IPS DF 6.9 (cell line): ENCODE measurements at regions not wholly inside any gene's neighbourhood (a gene's known extent, or its start where the extent isn't known, plus 50 kb on each side); places are given as distances from the start of the nearest gene placed in this dataset.

Experiments used
- DNase-seq: peaks from one replicate; pipeline ENCODE4 v3.0.0-alpha.2; 2013; ENCODE audit warnings: low read depth, low spot score
- H3K27ac ChIP-seq: one replicate; pipeline ENCODE4 v1.5.1; 2013; ENCODE audit warnings: low read length, control low read depth
- H3K27me3 ChIP-seq: 2 replicates; pipeline ENCODE4 v1.6.1; 2013; ENCODE audit warnings: mild to moderate bottlenecking, low read length; ENCODE audit not compliant: control insufficient read depth, insufficient read depth
- H3K36me3 ChIP-seq: 2 replicates; pipeline ENCODE4 v1.6.1; 2013; ENCODE audit warnings: low read length; ENCODE audit not compliant: control insufficient read depth, insufficient read depth
- H3K4me1 ChIP-seq: 2 replicates; pipeline ENCODE4 v1.6.1; 2013; ENCODE audit warnings: low read length; ENCODE audit not compliant: control insufficient read depth, insufficient read depth
- H3K4me3 ChIP-seq: 2 replicates; pipeline ENCODE4 v1.5.1; 2013; ENCODE audit warnings: mild to moderate bottlenecking, low read length
- H3K9me3 ChIP-seq: 2 replicates; pipeline ENCODE4 v1.6.1; 2013; ENCODE audit warnings: low read length, inconsistent platforms; ENCODE audit not compliant: control insufficient read depth, insufficient read depth
- WGBS: extraction: QIAGEN DNeasy Blood & Tissue Kit; methylation state at CpG from one replicate; pipeline ENCODE4 v1.1.7; 2013; ENCODE audit warnings: mixed read lengths, missing lambda C conversion rate; ENCODE audit not compliant: insufficient read length, insufficient coverage; 5-methylcytosine and 5-hydroxymethylcytosine counted together

GRCh38 chr3:110799271-110799670, 272.3 kb upstream of the NECTIN3 start:
- no peaks in the 10 kb centered on the region for H3K36me3 ChIP-seq
- DNase-seq = no peak

GRCh38 chr3:110804856-110805255, 266.8 kb upstream of the NECTIN3 start:
- WGBS = no CpG with 5 or more reads among the region's 2 CpGs
- Histone ChIP-seq H3K9me3 (no peaks in the 10 kb centered on the region), H3K36me3 (no peaks in the 10 kb centered on the region), H3K4me3 (no peak overlapping the region), H3K27me3 (no peaks in the 10 kb centered on the region), H3K4me1 (no peaks in the 10 kb centered on the region), H3K27ac (no peak overlapping the region)
- no peak for DNase-seq

More at GRCh38 chr3:110799271-110799670, 272.3 kb upstream of the NECTIN3 start:
- no CpG with 5 or more reads among the region's 2 CpGs for WGBS
- H3K27me3 ChIP-seq = no peaks in the 10 kb centered on the region
- no peaks in the 10 kb centered on the region for H3K9me3 ChIP-seq
- no peaks in the 10 kb centered on the region for H3K4me1 ChIP-seq
- H3K27ac ChIP-seq = no peak overlapping the region
- H3K4me3 ChIP-seq = no peak overlapping the region

GRCh38 chr3:110806924-110807323, 264.7 kb upstream of the NECTIN3 start:
- no peaks in the 10 kb centered on the region for H3K27me3 ChIP-seq
- no peaks in the 10 kb centered on the region for H3K4me1 ChIP-seq
- H3K4me3 ChIP-seq = no peak overlapping the region
- no peak for DNase-seq
- H3K36me3 ChIP-seq = no peaks in the 10 kb centered on the region
- no peak overlapping the region for H3K27ac ChIP-seq
- H3K9me3 ChIP-seq = no peaks in the 10 kb centered on the region

- Histone ChIP-seq H3K4me3 (no peak overlapping the region), H3K4me1 (no peaks in the 10 kb centered on the region), H3K27ac (no peak overlapping the region), H3K36me3 (no peaks in the 10 kb centered on the region), H3K9me3 (no peaks in the 10 kb centered on the region), H3K27me3 (no peaks in the 10 kb centered on the region)
- no peak for DNase-seq
- no CpG with 5 or more reads among the region's 2 CpGs for WGBS
These were observed 263.0 kb upstream of the NECTIN3 start for GRCh38 chr3:110808630-110809029.

GRCh38 chr3:110810356-110810755, 261.3 kb upstream of the NECTIN3 start:
- no peaks in the 10 kb centered on the region for H3K9me3 ChIP-seq
- no peaks in the 10 kb centered on the region for H3K4me1 ChIP-seq
- no peaks in the 10 kb centered on the region for H3K27me3 ChIP-seq
- no peak overlapping the region for H3K27ac ChIP-seq
- no peaks in the 10 kb centered on the region for H3K36me3 ChIP-seq
- no peak overlapping the region for H3K4me3 ChIP-seq
- no CpG with 5 or more reads among the region's 1 CpG for WGBS
- DNase-seq = no peak

GRCh38 chr3:110811050-110811449, 260.6 kb upstream of the NECTIN3 start:
- DNase-seq = no peak
- Histone ChIP-seq H3K36me3 (no peaks in the 10 kb centered on the region), H3K27me3 (no peaks in the 10 kb centered on the region), H3K4me3 (no peak overlapping the region), H3K9me3 (no peaks in the 10 kb centered on the region), H3K27ac (no peak overlapping the region), H3K4me1 (no peaks in the 10 kb centered on the region)

- H3K36me3 ChIP-seq = no peaks in the 10 kb centered on the region
- H3K27ac ChIP-seq = no peak overlapping the region
- WGBS = no CpG with 5 or more reads among the region's 2 CpGs
- no peak for DNase-seq
- H3K9me3 ChIP-seq = no peaks in the 10 kb centered on the region
- no peak overlapping the region for H3K4me3 ChIP-seq
- H3K4me1 ChIP-seq = no peaks in the 10 kb centered on the region
- no peaks in the 10 kb centered on the region for H3K27me3 ChIP-seq
These were observed 258.1 kb upstream of the NECTIN3 start for GRCh38 chr3:110813541-110813940.

- Histone ChIP-seq H3K4me3 (no peak overlapping the region), H3K4me1 (no peaks in the 10 kb centered on the region)
- no peak for DNase-seq
These were observed 257.2 kb upstream of the NECTIN3 start for GRCh38 chr3:110814170-110815007.

GRCh38 chr3:110815008-110815583, 256.5 kb upstream of the NECTIN3 start:
- H3K4me1 ChIP-seq = no peaks in the 10 kb centered on the region
- no peak overlapping the region for H3K4me3 ChIP-seq
- no peaks in the 10 kb centered on the region for H3K36me3 ChIP-seq
- no CpG with 5 or more reads among the region's 1 CpG for WGBS
- no peak overlapping the region for H3K27ac ChIP-seq
- no peak for DNase-seq
- no peaks in the 10 kb centered on the region for H3K27me3 ChIP-seq
- H3K9me3 ChIP-seq = no peaks in the 10 kb centered on the region

More at GRCh38 chr3:110814170-110815007, 257.2 kb upstream of the NECTIN3 start:
- no peak overlapping the region for H3K27ac ChIP-seq
- H3K36me3 ChIP-seq = no peaks in the 10 kb centered on the region
- H3K9me3 ChIP-seq = no peaks in the 10 kb centered on the region
- 100% methylated on average over 1 of the region's 5 CpGs for WGBS
- no peaks in the 10 kb centered on the region for H3K27me3 ChIP-seq

GRCh38 chr3:110816008-110816407, 255.6 kb upstream of the NECTIN3 start:
- no CpG with 5 or more reads among the region's 1 CpG for WGBS
- Histone ChIP-seq H3K4me1 (no peaks in the 10 kb centered on the region), H3K36me3 (no peaks in the 10 kb centered on the region)

GRCh38 chr3:110821586-110821985, 250.0 kb upstream of the NECTIN3 start:
- WGBS = no CpG with 5 or more reads among the region's 1 CpG

More at GRCh38 chr3:110816008-110816407, 255.6 kb upstream of the NECTIN3 start:
- Histone ChIP-seq H3K9me3 (no peaks in the 10 kb centered on the region), H3K27ac (no peak overlapping the region), H3K4me3 (no peak overlapping the region), H3K27me3 (no peaks in the 10 kb centered on the region)
- no peak for DNase-seq

More at GRCh38 chr3:110821586-110821985, 250.0 kb upstream of the NECTIN3 start:
- Histone ChIP-seq H3K27ac (no peak overlapping the region), H3K4me3 (no peak overlapping the region), H3K27me3 (no peaks in the 10 kb centered on the region), H3K36me3 (no peaks in the 10 kb centered on the region), H3K4me1 (no peaks in the 10 kb centered on the region), H3K9me3 (no peaks in the 10 kb centered on the region)
- DNase-seq = no peak
